Kidney capillary endothelial cell (primary cell): ENCODE measurements at regions not wholly inside any gene's neighbourhood (a gene's known extent, or its start where the extent isn't known, plus 50 kb on each side); places are given as distances from the start of the nearest gene placed in this dataset.
"Not testable (repeated sequence)": the region's sequence is repeated elsewhere in the genome, so short reads cannot be mapped to it uniquely, and the experiment has no call there.

Experiments used
- DNase-seq: peaks from one replicate; pipeline ENCODE4 v3.0.0-alpha.2; 2018; ENCODE audit warnings: low spot score

DNA sequence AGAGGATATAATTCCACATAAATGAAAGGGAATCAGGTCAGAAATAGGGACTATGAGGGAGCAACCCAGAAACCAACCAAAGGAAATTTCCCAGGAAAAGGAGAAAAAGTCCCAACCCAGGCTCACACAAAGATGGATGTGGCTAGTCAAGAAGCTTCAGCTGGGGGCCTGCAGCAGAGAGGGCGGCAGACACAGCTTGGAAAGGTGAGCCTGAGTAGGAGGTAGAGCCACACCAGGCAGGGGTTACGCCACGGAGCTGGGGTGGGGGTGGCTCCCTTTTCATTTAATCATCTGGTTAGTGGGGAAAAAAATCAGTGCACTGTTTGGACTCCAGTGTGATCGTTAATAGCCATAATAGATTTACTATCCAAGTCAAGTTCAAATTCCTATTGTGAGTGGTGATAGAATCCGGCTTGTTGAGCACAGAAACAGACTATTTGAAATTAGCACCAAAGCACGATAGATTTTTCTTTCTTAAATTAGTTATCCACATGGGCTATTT, 220.6 kb downstream of the TPBG start:
- DNase-seq, result no peak

DNA sequence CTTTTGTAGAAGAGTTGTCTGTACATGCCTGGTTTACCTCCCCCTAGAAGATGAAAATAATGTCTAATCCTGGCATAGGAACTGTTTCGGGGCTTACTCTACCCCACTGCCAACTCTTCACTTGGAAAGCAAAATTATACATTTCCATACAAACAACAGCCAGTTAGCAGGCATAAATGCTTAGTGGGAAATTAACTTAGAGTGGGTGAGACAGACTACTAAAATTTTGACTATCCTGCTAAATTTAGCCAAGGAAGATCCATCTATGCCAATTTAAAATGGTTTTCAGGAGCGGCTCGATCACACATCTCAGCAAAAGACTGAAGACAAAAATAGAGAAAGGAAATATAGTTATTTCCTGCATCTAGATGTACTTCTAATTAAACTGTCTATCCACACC, 221.2 kb downstream of the TPBG start:
- no peak for DNase-seq

DNA sequence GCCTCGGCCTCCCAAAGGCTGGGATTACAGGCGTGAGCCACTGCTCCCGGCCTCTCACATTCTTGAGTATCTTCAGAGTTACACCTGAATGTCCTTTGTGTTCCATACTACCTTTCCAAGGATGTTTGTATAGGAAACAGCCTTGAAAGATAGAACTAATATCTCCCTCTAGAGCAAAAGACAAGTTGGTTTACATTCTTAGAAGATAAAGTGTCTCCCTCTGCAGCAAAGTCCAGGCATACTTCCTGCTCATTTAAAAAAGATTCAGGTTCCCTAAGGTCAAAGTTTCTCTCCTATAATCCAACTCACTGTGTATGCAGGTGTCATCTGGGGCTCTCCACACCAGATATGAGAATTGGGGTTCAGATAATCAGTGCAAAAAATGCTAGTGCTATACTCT, 224.4 kb downstream of the TPBG start:
- DNase-seq, result no peak

DNA sequence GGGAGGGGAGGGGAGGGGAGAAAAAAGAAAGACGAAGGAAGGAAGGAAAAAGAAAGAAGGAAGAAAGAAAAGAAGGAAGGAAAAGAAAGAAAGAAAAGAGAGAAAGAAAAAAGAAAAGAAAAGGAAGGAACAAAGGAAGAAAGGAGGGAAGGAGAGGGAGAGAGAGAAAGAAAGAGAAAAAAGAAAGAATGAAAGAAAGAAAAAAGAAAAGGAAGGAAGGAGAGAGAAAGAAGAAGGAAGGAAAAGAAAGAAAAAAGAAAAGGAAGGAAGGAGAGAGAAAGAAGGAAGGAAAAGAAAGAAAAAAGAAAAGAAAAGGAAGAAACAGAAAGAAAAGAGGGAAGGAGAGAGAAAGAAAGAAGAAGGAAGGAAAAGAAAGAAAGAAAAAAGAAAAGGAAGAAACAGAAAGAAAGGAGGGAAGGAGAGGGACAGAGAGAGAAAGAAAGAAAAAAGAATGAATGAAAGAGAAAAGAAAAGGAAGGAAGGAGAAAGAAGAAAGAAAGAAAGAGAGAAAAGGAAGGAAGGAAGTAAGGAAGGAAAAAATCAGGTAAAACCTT, 225.3 kb downstream of the TPBG start:
- no peak for DNase-seq

DNA sequence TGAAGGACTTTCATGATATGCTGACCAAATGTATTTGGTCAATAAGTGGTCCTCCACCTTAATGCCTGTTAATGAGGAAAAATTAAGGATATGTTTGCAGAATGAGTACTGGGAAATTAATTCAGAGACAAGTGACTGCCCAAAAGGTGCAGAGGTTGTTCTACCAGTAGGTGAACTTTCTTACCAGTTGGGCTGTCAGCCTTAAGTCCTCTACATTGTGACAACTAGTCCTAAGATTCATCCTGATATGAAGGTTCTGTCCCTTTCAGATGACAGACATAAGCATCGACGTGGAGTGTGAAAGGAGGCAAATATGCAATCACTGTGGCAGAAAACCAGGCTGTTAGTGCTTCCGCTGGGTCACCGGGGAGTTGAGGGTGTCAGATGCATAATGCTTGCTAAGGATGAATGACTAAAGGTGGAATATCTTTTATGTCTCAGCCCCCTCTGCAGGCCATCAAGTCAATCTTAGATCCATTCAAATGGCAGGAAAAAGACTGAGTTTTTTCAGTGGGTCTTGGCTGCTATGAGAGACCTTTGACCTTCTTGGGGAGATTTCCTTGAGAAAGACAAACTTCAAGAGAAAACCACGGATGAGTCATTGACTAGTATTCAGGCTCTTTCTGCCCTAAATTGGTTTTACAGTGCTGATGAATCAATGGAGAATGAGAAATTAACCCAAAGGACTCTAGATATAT, 226.0 kb downstream of the TPBG start:
- DNase-seq, result peak; percentile 1

DNA sequence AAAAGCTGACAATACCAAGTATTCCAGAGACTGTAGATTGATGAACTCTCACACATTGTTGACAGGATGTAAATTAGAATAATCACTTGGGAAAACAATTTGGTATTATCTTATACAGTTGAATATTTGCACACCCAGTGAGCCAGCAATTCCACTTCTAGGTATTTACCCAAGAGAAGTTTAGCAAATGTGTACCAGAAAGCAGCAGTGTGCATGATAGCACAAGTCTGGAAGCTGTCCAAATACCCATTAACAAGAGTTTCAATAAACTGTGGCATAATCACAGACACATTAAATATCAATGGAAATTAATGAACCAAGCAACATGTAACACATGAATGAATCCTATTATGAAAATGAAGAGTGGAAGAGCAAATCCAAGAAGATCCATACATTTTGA, 233.6 kb downstream of the TPBG start:
- no peak for DNase-seq

DNA sequence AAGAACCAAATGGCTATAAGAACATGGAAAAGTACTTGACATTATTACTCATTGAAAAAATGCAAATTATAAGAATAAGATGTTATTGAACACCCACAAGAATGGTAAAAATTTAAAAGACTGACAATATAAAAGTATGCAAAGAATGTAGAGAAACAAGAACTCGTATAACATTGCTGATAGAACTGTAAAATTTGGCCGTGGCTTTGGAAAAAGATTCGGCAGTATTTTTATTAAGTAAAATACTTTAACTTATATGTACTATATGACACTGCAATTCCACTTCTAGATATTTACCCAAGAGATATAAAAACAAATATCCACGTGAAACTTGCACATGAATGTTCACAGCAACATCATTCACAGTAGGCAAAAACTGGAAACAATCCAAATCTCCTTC, 239.2 kb downstream of the TPBG start:
- no peak for DNase-seq

DNA sequence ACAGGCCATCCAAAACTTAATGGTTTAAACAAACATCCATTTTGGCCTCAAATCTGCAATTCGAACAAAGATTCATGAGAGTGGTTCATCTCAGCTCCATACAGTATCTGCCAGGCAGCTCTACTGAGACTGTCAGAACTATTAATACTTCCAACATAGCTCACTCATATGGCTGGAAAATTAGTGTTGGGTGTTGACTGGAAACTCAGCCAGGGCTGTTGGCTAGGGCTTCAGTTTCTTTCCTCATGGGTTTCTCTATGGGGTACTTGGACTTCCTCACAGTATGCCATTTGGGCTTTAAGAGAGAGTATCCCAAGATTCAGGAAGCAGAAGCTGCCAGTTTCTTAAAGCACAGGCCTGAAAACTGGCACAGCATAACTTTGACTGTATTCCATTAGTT, 240.3 kb downstream of the TPBG start:
- no peak for DNase-seq

DNA sequence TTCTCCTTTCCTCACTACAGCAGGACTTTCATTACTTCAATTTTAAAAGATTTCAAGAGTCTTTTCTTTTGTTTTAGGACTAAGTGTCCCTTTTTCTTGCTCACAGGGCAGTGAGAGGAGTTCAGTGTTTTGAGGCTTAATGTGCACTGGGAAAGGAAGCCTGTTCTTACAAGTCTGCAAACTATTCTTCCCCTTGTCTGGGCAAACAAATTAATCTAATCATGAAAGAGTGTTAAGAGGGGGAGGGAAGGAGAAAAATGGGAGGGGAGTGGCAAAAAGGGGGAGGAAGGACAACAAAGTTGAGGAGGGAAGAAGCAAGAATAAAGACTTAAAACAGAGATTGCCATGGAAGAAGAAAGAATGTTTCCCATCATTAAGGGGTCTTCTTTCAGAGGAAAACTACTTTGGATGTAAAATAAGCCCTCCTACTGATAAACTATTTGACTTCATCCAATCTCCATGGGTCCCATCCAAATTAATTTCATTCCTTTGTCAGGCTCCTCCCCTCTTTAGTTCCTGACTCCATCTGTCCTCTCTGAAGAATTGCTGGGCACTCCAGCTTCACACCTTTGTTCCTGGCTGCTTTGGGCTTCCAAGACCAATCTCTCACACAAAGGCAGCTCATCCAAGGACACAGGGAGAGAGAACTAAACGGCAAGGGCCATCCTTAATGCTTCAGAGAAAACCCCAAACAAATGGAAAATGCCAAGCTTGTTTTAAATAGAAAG, 244.5 kb downstream of the TPBG start:
- no peak for DNase-seq

DNA sequence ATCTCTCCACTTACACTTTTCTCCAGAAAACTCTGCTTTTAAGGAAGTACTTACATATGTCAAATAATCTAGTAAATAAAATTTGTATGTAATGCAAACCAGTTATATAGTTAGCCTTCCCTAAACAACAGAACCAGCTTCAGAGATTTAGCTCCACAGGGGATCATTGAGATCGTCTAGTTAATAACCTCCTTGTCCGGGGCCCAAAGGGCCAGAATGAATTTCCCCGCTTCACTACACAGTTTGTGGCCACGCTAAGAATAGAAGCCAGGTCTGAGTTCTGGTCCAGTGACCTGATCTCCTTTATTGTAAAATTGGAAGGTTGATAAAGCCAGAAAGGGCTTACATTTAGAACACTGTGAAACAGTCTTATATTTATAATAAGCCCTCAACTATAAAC, 245.2 kb downstream of the TPBG start:
- no peak for DNase-seq

DNA sequence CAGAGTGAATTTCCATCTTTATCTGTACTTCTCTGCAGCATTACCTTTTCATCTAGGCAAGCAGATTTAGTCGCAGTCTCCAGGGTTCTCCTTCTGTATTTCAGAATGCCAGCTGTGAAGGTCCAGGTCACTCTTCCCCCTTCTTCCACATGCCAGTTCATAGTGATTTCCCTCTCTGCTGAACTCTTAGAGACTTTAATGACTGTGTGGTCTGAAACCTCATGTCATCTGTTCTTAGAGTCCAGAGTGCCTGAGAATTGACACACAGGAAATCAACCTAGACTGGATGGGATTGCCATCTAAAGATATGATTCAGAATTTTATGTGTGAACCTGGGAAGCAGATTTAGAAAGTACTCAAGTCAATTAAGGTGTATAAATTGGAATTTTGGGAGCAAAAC, 248.1 kb downstream of the TPBG start:
- no peak for DNase-seq

DNA sequence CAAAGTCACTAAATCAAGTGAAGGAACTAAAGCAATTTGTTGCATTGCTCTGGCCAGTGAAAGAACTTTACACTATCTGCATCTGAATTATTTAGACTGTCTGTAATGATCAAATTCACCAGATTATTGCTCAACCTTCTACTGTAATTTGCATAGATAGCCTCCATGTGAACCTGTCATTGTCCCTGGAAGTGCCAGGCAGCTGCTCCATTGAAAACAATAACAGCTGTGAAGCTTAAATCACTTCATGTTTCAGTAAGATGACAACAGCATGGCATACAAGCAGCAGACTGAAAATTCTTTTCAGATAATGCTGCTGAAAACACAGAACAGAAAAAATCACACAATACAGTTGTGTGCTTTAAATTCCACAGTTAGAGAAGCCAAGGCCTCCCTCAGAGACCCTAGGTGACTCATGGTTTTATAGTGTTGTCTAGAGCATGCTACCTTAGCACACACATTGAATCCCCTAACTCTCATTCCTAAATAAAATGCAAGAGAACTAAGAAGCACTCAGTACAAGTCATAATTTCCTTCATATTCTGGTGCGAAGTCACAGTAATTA, 248.9 kb downstream of the TPBG start:
- no peak for DNase-seq

DNA sequence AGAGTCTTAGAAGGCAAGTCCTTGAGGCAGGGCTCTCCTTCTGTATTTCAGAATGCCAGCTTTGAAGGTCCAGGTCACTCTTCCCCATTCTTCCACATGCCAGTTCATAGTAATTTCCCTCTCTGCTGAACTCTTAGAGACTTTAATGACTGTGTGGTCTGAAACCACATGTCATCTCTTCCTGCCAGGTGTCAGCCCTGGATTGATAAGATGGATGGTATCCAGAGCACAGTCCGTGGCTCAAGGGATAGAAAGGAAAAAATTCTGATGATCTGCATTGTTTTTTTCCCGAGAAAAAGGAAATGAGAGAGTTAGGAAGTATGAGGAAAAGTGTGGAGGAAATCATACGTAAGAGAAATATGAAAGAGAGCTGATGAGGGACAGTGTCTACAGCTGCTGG, 250.9 kb downstream of the TPBG start:
- no peak for DNase-seq

DNA sequence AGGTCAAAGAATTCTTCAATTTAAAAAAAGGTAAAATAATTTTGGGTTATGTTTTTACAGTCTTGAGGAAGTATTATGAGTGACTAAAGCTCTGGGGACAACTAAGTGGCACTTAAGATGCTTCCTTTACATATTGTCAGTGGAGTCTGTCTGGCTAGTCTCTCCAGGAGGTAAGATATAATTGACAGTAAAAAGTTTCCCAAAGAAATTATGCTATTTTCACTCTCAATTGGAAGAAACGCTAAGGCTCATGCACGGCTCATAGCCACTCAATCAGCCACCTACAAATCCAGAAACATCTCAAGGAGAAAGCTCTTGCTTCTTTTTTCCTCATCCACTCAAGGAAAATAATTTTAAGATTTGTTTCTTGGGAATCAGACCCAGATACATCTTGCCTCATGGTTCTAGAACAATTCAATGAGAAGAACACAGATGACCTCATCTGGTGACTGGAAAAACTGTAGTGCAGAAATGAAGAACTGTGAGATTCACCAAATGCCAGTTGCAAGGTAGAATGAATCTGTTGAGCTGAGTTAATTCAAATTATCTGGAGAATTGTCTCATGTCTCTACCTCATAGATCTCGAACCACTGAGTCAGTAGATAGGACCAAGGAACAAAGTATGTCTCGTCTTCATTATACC, 252.9 kb downstream of the TPBG start:
- no peak for DNase-seq

DNA sequence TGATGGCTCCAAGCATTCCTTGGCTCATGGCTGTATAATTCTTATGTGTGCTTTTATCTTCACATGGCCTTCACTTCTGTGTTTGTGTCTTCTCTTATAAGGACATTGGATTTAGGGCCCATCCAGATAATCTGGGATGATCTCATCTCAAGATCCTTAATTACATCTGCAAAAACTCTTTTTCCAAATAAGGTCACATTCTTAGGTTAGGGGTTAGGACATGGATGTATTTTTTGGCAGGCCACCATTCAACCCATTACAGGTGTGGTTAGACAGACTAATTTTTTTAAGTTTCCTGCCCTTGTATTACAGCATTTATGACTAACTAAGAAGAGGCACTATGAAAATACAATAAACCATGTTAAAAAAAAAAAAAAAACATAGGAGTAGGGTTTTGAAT, 254.0 kb downstream of the TPBG start:
- no peak for DNase-seq

DNA sequence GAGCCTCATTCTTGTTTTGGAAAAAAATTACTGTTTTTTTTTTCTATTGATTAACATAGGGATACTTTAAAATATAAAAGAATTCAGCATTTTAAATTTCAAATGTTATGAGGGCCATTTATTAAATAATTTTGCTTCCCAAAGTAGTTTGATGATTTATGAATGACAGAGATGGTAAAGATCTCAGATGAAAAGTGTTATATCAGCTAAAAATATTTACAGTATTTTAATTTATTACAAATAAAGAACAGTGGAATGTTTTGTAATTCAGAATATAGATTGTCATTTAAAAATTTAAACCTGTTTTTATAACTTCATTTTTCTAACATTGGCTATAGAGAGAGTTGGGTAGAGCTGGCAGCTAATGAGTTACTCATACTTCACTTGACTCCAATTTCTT, 256.0 kb downstream of the TPBG start:
- DNase-seq, result no peak

DNA sequence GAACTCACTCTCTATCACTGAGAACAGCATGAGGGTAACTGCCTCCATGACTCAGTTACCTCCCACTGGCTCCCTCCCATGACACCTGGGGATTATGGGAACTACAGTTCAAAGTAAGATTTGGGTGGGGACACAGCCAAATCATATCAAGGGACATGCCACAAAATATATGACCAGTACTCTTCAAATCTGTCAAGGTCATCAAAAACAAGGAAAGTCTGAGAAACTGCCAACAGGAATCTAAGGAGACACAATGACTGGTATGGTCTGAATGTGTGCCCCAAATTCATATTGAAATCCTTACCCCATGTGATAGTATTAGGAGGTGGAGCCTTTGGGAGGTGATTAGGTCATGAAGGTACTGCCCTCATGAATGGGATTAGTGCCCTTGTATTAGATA, 258.8 kb downstream of the TPBG start:
- DNase-seq, result no peak

DNA sequence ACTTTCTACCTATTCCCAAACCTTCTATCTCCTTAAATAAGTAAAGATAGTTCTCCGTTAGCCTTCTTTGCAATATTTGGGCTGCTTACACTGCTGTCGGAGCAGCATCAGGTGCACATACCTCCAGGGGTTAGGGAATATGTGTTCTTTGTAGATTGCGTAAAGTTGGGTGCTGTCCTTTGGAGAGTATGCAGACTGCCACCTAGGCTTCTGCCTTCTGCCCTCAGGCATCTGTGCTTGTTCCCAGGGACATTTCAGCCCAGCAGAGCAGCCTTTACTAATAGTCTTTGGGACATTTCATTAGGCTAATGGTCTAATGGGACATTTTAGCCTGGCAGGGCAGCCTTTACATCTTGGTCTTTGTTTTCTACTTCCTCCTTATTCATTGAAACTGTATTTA, 260.6 kb downstream of the TPBG start:
- no peak for DNase-seq

DNA sequence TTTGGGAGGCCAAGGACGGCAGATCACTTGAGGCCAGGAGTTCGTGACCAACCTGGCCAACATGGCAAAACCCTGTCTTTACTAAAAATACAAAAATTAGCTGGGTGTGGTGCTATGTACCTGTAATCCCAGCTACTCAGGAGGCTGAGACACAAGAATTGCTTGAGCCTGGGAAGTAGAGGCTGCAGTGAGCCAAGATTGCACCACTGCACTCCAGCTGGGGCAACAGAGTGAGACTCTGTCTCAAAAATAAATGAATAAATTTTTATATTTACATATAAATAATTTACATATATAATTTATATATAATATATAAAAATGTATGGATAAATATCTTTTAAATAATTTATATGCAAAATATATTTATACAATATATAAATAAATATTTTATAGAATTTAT, 263.3 kb downstream of the TPBG start:
- DNase-seq, result not testable (repeated sequence)

DNA sequence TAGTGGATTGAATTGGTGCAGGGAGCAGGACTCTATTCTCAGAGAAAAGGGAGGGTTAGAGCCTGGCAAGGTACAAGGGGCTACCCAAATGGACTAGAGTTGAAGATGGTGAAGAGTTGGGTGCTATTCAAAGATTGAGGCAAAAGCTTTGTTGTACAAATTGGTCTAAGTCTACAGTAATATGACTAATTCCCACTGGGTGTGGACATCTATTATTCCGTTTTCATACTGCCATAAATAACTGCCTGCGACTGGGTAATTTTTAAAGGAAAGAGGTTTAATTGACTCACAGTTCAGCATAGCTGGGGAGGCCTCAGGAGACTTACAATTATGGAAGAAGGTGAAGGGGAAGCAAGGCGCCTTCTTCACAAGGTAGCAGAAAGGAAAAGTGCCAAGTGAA, 266.3 kb downstream of the TPBG start:
- no peak for DNase-seq

DNA sequence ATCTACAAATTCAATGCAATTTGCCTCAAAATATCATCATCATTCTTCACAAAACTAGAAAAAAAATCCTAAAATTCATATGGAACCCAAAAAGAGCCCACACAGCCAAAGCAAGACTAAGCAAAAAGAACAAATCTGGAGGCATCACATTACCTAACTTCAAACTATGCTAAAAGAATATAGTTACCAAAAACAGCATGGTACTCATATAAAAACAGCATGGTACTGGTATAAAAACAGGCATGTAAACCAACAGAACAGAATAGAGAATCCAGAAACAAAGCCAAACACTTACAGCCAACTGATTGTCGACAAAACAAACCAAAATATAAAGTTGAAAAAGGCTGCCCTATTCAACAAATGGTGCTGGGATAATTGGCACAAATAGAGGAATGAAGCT, 278.1 kb downstream of the TPBG start:
- DNase-seq, result no peak

DNA sequence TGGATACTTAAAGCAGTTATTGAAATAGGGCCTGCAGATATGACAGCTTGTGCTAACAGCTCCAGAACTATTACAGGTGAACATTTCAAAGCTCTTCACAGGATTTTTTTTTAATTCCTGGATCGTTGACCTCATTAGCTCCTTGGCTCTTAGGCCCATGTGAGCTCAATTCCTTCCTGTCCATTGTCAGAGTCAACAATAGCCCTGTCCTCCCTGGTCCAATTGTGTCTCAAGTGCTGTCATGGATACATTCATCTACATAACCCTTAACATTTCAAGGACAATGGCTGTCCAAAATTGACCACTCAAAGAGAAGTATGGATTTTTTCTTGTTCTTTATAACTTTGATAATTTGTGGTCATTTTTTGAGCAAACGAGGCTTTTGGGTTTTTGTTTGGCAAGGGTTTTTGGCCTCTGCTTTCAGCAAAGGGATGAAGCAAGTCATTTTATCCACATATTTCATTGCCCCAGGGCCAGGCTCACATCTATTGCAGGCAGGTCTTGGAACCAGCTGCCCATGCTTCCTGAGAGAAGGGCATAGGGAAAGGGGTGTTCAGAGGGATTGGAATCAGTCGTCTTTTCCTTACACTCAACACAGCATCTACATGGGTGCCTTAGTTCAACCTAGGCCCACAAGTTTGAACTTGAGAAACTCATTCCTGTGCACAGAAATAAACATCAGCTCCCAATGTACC, 282.1 kb downstream of the TPBG start:
- DNase-seq, result no peak
